KMS-11 (cell line): ENCODE measurements at regions not wholly inside any gene's neighbourhood (a gene's known extent, or its start where the extent isn't known, plus 50 kb on each side); places are given as distances from the start of the nearest gene placed in this dataset.
"Not testable (repeated sequence)": the region's sequence is repeated elsewhere in the genome, so short reads cannot be mapped to it uniquely, and the experiment has no call there.

ENCODE experiments used
- H2AFZ ChIP-seq: fragments of 200-600 bp; sonication (generic); 2 replicates; pipeline ENCODE4 v1.6.1; 2016; ENCODE audit warnings: antibody characterized with exemption, mixed run types, low read depth
- H3K27ac ChIP-seq: fragments of 200-600 bp; sonication (generic); 2 replicates; pipeline ENCODE4 v1.6.1; 2016; ENCODE audit warnings: mild to moderate bottlenecking, mixed run types
- H3K27me3 ChIP-seq: fragments of 200-600 bp; sonication (generic); 2 replicates; pipeline ENCODE4 v1.6.1; 2017; ENCODE audit warnings: mild to moderate bottlenecking, low read depth, mixed run types, moderate library complexity; ENCODE audit not compliant: insufficient read depth
- H3K36me3 ChIP-seq: fragments of 200-600 bp; sonication (generic); 2 replicates; pipeline ENCODE4 v1.6.1; 2017; ENCODE audit warnings: mild to moderate bottlenecking, mixed run types; ENCODE audit not compliant: insufficient read depth
- H3K4me1 ChIP-seq: fragments of 200-600 bp; sonication (generic); 2 replicates; pipeline ENCODE4 v1.6.1; 2016; ENCODE audit warnings: mild to moderate bottlenecking, low read depth, mixed run types; ENCODE audit not compliant: poor library complexity, severe bottlenecking
- H3K4me2 ChIP-seq: fragments of 200-600 bp; sonication (generic); 2 replicates; pipeline ENCODE4 v1.7.0; 2016; ENCODE audit warnings: mild to moderate bottlenecking, mixed run types
- H3K4me3 ChIP-seq: fragments of 200-600 bp; sonication (generic); IDR thresholded peaks from 2 replicates; pipeline ENCODE4 v1.6.1; 2017; ENCODE audit warnings: low read depth, low read length, mixed read lengths; ENCODE audit not compliant: insufficient read depth
- H3K79me2 ChIP-seq: fragments of 200-600 bp; sonication (generic); 2 replicates; pipeline ENCODE4 v1.6.1; 2016; ENCODE audit warnings: low read depth, mixed run types; ENCODE audit not compliant: insufficient read depth
- H3K9ac ChIP-seq: fragments of 200-600 bp; sonication (generic); 2 replicates; pipeline ENCODE4 v1.6.1; 2016; ENCODE audit warnings: mild to moderate bottlenecking, mixed run types
- H4K20me1 ChIP-seq: fragments of 200-600 bp; sonication (generic); 2 replicates; pipeline ENCODE4 v1.6.1; 2016; ENCODE audit warnings: mild to moderate bottlenecking, mixed run types; ENCODE audit not compliant: insufficient read depth
- CTCF ChIP-seq: fragments of 200-600 bp; sonication (generic); conservative IDR thresholded peaks from 2 replicates; pipeline ENCODE4 v1.6.1; 2017; ENCODE audit warnings: low read depth, mild to moderate bottlenecking, antibody characterized with exemption, low read length, moderate library complexity, mixed read lengths

- H3K4me1 ChIP-seq = peaks cover 4% of the 10 kb centered on the region
- no peak overlapping the region for H2AFZ ChIP-seq
- TF ChIP-seq CTCF = no peak
- H3K27ac ChIP-seq = no peak overlapping the region
- H3K79me2 ChIP-seq = no peaks in the 10 kb centered on the region
- H3K27me3 ChIP-seq = no peaks in the 10 kb centered on the region
- no peaks in the 10 kb centered on the region for H4K20me1 ChIP-seq
- no peaks in the 10 kb centered on the region for H3K36me3 ChIP-seq
- H3K4me2 ChIP-seq = no peak overlapping the region
- H3K4me3 ChIP-seq = no peak overlapping the region
- H3K9ac ChIP-seq = no peak overlapping the region
These were observed 656.5 kb downstream of the SUCLG1 start for GRCh38 chr2:83802604-83803003.

DNA sequence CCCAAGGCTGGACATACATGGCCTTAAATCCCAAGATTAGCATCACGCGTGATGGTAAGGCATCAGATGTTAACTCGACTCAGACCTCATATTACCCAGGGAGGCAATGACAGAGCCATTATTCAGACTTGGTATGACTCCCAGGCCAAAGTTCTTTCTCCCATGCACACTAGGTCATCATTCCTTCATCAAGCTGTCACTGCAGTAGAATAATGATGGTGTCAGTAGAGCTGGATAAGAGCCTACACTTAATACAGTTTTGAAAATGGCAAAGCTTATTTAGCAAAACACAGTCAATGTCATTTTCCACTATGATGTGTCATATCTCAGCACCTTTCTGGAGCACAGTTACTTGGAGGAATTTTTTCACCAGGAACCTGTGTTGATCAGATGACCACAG is 663.3 kb downstream of the SUCLG1 start:
- TF ChIP-seq CTCF = no peak
- Histone ChIP-seq H3K27me3 (no peaks in the 10 kb centered on the region), H3K9ac (no peak overlapping the region), H2AFZ (no peak overlapping the region), H3K4me1 (peaks cover 4% of the 10 kb centered on the region), H3K27ac (no peak overlapping the region), H3K4me3 (no peak overlapping the region), H3K79me2 (no peaks in the 10 kb centered on the region), H4K20me1 (no peaks in the 10 kb centered on the region), H3K4me2 (no peak overlapping the region), H3K36me3 (no peaks in the 10 kb centered on the region)

GRCh38 chr2:83790467-83790866 is 668.6 kb downstream of the SUCLG1 start:
- not testable (repeated sequence) for H2AFZ ChIP-seq, H3K4me2 ChIP-seq, H3K27ac ChIP-seq, H3K27me3 ChIP-seq, H3K4me3 ChIP-seq, H3K36me3 ChIP-seq, H4K20me1 ChIP-seq, H3K9ac ChIP-seq, H3K4me1 ChIP-seq, H3K79me2 ChIP-seq

- H3K27ac ChIP-seq, H4K20me1 ChIP-seq, H3K27me3 ChIP-seq, H3K36me3 ChIP-seq, H3K4me2 ChIP-seq, H3K79me2 ChIP-seq, H2AFZ ChIP-seq, H3K4me1 ChIP-seq, H3K4me3 ChIP-seq, H3K9ac ChIP-seq: not testable (repeated sequence)
These were observed 669.4 kb downstream of the SUCLG1 start for GRCh38 chr2:83789674-83790073.

DNA sequence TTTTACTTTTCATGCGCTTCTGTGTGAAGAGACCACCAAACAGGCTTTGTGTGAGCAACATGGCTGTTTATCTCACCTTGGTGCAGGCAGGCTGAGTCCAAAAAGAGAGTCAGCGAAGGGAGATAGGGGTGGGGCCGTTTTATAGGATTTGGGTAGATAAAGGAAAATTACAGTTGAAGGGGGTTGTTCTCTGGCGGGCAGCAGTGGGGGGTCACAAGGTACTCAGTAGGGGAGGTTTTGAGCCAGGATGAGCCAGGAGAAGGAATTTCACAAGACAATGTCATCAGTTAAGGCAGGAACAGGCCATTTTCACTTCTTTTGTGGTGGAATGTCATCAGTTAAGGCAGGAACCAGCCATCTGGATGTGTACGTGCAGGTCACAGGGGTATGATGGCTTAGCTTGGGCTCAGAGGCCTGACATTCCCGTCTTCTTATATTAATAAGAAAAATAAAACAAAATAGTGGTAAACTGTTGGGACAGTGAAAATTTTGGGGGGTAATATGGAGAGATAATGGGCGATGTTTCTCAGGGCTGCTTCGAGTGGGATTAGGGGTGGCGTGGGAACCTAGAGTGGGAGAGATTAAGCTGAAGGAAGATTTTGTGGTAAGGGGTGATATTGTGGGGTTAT is 670.0 kb downstream of the SUCLG1 start:
- H3K4me2 ChIP-seq, H3K4me1 ChIP-seq, H3K36me3 ChIP-seq, H3K9ac ChIP-seq, H3K79me2 ChIP-seq, H2AFZ ChIP-seq, H3K27me3 ChIP-seq, H3K4me3 ChIP-seq, H3K27ac ChIP-seq, H4K20me1 ChIP-seq: not testable (repeated sequence)

- H3K79me2 ChIP-seq = no peaks in the 10 kb centered on the region
- no peaks in the 10 kb centered on the region for H3K36me3 ChIP-seq
- no peaks in the 10 kb centered on the region for H3K4me1 ChIP-seq
- H3K9ac ChIP-seq = no peak overlapping the region
- H3K27me3 ChIP-seq = no peaks in the 10 kb centered on the region
- H2AFZ ChIP-seq = no peak overlapping the region
- H3K4me3 ChIP-seq = no peak overlapping the region
- no peak overlapping the region for H3K4me2 ChIP-seq
- no peak overlapping the region for H3K27ac ChIP-seq
- no peak for TF ChIP-seq CTCF
- H4K20me1 ChIP-seq = no peaks in the 10 kb centered on the region
These were observed 671.9 kb downstream of the SUCLG1 start for GRCh38 chr2:83787189-83787588.
